ENCODE measurements at regions not wholly inside any gene's neighbourhood (a gene's known extent, or its start where the extent isn't known, plus 50 kb on each side); places are given as distances from the start of the nearest gene placed in this dataset.

- TF ChIP-seq POLR2A (IDR thresholded peaks at IDR 0.05; ENCODE audit: low read length) (no peak), GATA1 (IDR thresholded peaks at IDR 0.05; ENCODE audit: low read depth, low read length) (no peak)
These were observed 375.2 kb upstream of the RPS6KA3 start for GRCh38 chrX:20641954-20642353.
